A549 (cell line): ENCODE measurements at regions not wholly inside any gene's neighbourhood (a gene's known extent, or its start where the extent isn't known, plus 50 kb on each side); places are given as distances from the start of the nearest gene placed in this dataset.

ENCODE experiments used
- ATAC-seq, 2 experiments: fragments of 200-7000 bp in 1 of 2; fragments of >200 bp in 1 of 2; cut with Nextera tagmentation in 1 of 2; cut with Tn5 transposase in 1 of 2; 3 replicates each; pipeline versions ENCODE4 v1.8.0 to v1.9.1; 2018 to 2020; ENCODE audit warnings: mild to moderate bottlenecking in 1 of 2, moderate library complexity in 1 of 2
- CTCF ChIA-PET: fragments of 300-600 bp; sonication (Branson Sonifier 250); formaldehyde crosslinking; extraction: SDS; loops from one replicate; lab custom pipeline; 2021; ENCODE audit warnings: antibody characterized with exemption, inconsistent platforms; lab: Yijun Ruan, JAX
- POLR2A ChIA-PET: fragments of 350-600 bp; formaldehyde crosslinking; extraction: SDS; loops from one replicate; lab custom pipeline; 2021; ENCODE audit warnings: antibody characterized with exemption, inconsistent platforms; lab: Yijun Ruan, JAX
- DNase-seq, 2 experiments: peaks; one replicate each; pipeline versions ENCODE4 v3.0.0 to v3.0.0-alpha.2; 2011 to 2016; ENCODE audit warnings: low read depth in 1 of 2, low spot score in 1 of 2
- FAIRE-seq: peaks from 2 replicates; lab custom pipeline; 2011; peaks lifted over from hg19 to GRCh38; lab: Jason Lieb, UNC
- H3K27ac ChIP-seq, 2 experiments: fragments of >200 bp; sonication (Bioruptor Twin); formaldehyde crosslinking; 3 replicates each; pipeline ENCODE4 v1.5.1; 2016 to 2017
- H3K4me1 ChIP-seq: fragments of >200 bp; sonication (Bioruptor Twin); formaldehyde crosslinking; 3 replicates; pipeline ENCODE4 v1.6.1; 2016
- H3K4me2 ChIP-seq: fragments of >200 bp; sonication (Bioruptor Twin); formaldehyde crosslinking; 3 replicates; pipeline ENCODE4 v1.6.1; 2016
- H3K4me3 ChIP-seq: fragments of >200 bp; sonication (Bioruptor Twin); formaldehyde crosslinking; 3 replicates; pipeline ENCODE4 v1.5.1; 2016
- H3K9me3 ChIP-seq: fragments of >200 bp; sonication (Bioruptor Twin); formaldehyde crosslinking; 3 replicates; pipeline ENCODE4 v1.6.1; 2016
- CBX8 ChIP-seq: fragments of 200-600 bp; sonication (generic); IDR thresholded peaks from 2 replicates; pipeline ENCODE4 v1.6.1; 2016
- ELK1 ChIP-seq: fragments of 150-350 bp; IDR thresholded peaks from 2 replicates; pipeline ENCODE4 v1.6.1; 2014; ENCODE audit warnings: low read depth, mild to moderate bottlenecking, low read length
- HES2 ChIP-seq: fragments of >200 bp; sonication (Bioruptor Twin); formaldehyde crosslinking; IDR thresholded peaks from 2 replicates; pipeline ENCODE4 v1.6.1; 2016
- HOXA7 ChIP-seq: fragments of 250-450 bp; sonication (Bioruptor Pico); IDR thresholded peaks from 2 replicates; pipeline ENCODE4 v1.5.0; 2020; ENCODE audit warnings: mild to moderate bottlenecking, moderate library complexity
- JUN ChIP-seq, 2 experiments: fragments of >200 bp; sonication (Bioruptor Twin); formaldehyde crosslinking; IDR thresholded peaks; 2 replicates in 1 of 2; 3 replicates in 1 of 2; pipeline ENCODE4 v1.6.1; 2016 to 2017
- JUNB ChIP-seq: fragments of >200 bp; sonication (Bioruptor Twin); formaldehyde crosslinking; IDR thresholded peaks from 2 replicates; pipeline ENCODE4 v1.6.1; 2016
- NPAS2 ChIP-seq: fragments of 250-450 bp; sonication (Bioruptor Pico); IDR thresholded peaks from 2 replicates; pipeline ENCODE4 v1.8.0; 2022; ENCODE audit warnings: mild to moderate bottlenecking, moderate library complexity, borderline replicate concordance
- POLR2A ChIP-seq: IDR thresholded peaks from 2 replicates; pipeline ENCODE4 v1.6.1; 2012; ENCODE audit warnings: mild to moderate bottlenecking, low read length
- RNF2 ChIP-seq: fragments of 200-600 bp; sonication (generic); IDR thresholded peaks from 2 replicates; pipeline ENCODE4 v1.6.1; 2016; ENCODE audit warnings: low read depth, mild to moderate bottlenecking, antibody characterized with exemption, moderate library complexity, borderline replicate concordance
- TFCP2L1 ChIP-seq: fragments of 250-450 bp; sonication (Bioruptor Pico); IDR thresholded peaks from 2 replicates; pipeline ENCODE4 v1.5.0; 2021; ENCODE audit warnings: mild to moderate bottlenecking
- TP53 ChIP-seq: fragments of 250-450 bp; sonication (Bioruptor Pico); IDR thresholded peaks from 2 replicates; pipeline ENCODE4 v1.5.0; 2021; ENCODE audit warnings: mild to moderate bottlenecking, moderate library complexity
- ZSCAN20 ChIP-seq: fragments of 250-450 bp; sonication (Bioruptor Pico); IDR thresholded peaks from 2 replicates; pipeline ENCODE4 v1.8.0; 2022; ENCODE audit warnings: mild to moderate bottlenecking, moderate library complexity
- WGBS: methylation state at CpG from one replicate; pipeline ENCODE4 v1.1.6; 2017; ENCODE audit errors: missing lambda C conversion rate; 5-methylcytosine and 5-hydroxymethylcytosine counted together
- TF ChIP-seq, protein P1 (sequence below): fragments of 250-450 bp; sonication (Bioruptor Pico); IDR thresholded peaks from 2 replicates; pipeline ENCODE4 v1.5.0; 2020; ENCODE audit warnings: low read depth, mild to moderate bottlenecking, moderate library complexity
- TF ChIP-seq, protein P2 (sequence below): fragments of >200 bp; sonication (Bioruptor Twin); formaldehyde crosslinking; IDR thresholded peaks from 3 replicates; pipeline ENCODE4 v1.5.1; 2016

DNA sequence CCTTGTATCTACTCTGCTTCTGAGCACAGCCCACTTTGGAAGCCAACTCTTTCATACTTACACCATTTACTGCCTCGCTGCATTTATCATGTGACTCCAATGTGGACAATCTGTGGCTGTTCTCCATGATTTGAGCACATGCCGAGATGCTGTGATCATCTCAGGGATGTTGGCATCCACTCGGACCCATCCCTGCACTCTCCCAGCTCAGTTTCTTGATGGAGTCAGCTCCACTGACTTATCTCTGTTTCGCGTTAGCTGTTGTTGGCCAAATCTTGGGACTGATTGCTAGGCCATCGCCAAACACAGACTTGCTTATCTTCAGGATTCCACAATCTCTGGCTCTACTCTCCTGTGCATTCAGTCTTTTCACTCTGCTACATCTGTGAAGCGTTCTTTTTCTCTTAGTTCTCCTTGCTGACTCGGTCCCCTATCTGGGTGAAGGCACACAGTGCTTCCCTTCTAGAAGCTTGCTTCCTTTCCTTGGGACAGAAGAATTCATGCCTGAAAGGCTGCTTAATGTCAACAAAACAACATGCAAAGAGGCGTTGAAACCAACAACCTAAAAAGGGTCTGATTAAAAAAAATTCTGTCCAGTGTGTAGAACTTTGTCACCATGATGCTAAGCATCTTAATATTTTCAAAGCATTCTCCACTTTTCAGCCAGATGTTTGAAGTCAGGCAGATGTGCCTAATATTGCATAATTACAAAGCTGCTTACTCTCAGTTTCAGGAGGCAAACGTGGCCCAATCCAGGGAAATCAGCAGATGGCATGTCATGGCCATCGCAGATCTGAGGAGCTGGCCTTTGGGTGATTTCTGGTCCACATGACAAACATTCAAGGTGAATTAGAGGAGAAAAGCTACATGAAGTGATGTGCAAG lies 120.7 kb downstream of the NGF start:
- ATAC-seq (no peak), DNase-seq (no peak), FAIRE-seq (no peak)
- 84% methylated on average over 11 of the region's 11 CpGs for WGBS
- POLR2A ChIA-PET = no interaction called here
- Histone ChIP-seq H3K9me3 (no peaks in the 10 kb centered on the region), H3K4me1 (peaks cover 28% of the 10 kb centered on the region), H3K4me2 (no peak overlapping the region), H3K27ac (peak overlapping the region in 1 of 2 experiments; percentile 80; a peak in 2 of 6 replicates), H3K4me3 (no peak overlapping the region)
- TF ChIP-seq NPAS2 (CRISPR knock-in tag) (no peak), JUNB (no peak), HOXA7 (CRISPR knock-in tag) (no peak)
- CTCF ChIA-PET = interaction anchor here (0.8 to 1.2 kb wide), 3 partner anchors 23 to 253 kb away, joined by 3 to 6 read pairs (median 4); no protein-coding TSS in a partner anchor

DNA sequence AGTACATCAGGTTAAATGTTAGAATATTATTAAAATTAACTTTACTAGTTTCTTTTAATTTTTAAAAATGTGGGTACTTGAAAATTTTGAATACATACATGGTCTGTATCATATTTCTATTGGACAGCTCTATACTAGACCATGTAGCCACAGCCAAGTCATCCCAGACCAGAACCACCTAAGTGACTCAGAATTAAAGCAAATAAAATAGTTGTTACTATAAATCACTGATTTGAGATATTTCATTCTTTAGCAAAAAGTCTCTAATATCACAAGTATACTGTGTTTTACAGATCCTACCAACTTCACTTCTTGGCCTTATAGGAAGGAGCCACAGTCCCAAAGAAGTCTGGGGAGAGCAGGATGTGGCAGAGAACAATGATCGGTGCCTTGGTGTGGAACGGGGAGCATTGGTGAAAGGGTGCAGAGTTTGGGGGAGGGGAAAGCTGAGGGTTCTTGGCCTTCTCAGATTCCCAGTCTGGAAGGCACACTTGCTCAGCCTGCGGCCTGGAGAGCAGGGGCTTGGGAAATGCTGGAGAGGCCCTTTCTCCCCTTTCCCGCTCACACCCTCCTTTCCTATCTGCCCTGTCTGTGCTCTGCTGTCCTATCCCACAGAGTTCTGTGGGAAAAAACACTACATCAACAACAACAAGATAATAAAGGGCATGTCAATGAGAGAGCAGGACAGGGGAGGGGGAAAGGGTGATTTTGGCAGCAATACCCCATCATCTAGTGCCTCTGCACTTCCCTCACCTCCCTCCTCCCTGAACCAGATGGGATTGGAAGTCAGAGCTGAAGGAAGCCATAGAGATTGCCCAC lies 122.1 kb downstream of the NGF start:
- H3K9me3 ChIP-seq = no peaks in the 10 kb centered on the region
- peak overlapping the region; percentile 62 for H3K4me2 ChIP-seq
- TF ChIP-seq TP53 (CRISPR knock-in tag) (no peak), JUNB (peak; percentile 24; the same call in 1 of the 2 replicates)
- ChIA-PET POLR2A (interaction anchor here (0.6 kb wide), 1 partner anchor 118 kb away, joined by 4 read pairs; no protein-coding TSS in a partner anchor), CTCF (no interaction called here)
- peak overlapping the region; percentile 64 to 80; a peak in 5 of 6 replicates for H3K27ac ChIP-seq
- peaks cover 28% of the 10 kb centered on the region for H3K4me1 ChIP-seq
- ATAC-seq (peak in 1 of 2 experiments; percentile 61; a peak in 2 of 6 replicates), FAIRE-seq (no peak), DNase-seq (no peak)
- no peak overlapping the region for H3K4me3 ChIP-seq
- WGBS = 76% methylated on average over 4 of the region's 4 CpGs

GRCh38 chr1:115215110-115215509 lies 122.9 kb downstream of the NGF start:
- no peak overlapping the region for H3K4me3 ChIP-seq
- WGBS = 71% methylated on average over 3 of the region's 3 CpGs
- peak overlapping the region; percentile 62; the same call in 1 of the 3 replicates for H3K4me2 ChIP-seq
- TF ChIP-seq, protein P1, sequence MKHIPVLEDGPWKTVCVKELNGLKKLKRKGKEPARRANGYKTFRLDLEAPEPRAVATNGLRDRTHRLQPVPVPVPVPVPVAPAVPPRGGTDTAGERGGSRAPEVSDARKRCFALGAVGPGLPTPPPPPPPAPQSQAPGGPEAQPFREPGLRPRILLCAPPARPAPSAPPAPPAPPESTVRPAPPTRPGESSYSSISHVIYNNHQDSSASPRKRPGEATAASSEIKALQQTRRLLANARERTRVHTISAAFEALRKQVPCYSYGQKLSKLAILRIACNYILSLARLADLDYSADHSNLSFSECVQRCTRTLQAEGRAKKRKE = no peak
- TF ChIP-seq RNF2 = no peak
- CTCF ChIA-PET = no interaction called here
- peak overlapping the region; percentile 45 to 67; a peak in 4 of 6 replicates for H3K27ac ChIP-seq
- POLR2A ChIA-PET = no interaction called here
- no peaks in the 10 kb centered on the region for H3K9me3 ChIP-seq
- FAIRE-seq = no peak
- no peak for ATAC-seq
- DNase-seq = no peak
- peaks cover 28% of the 10 kb centered on the region for H3K4me1 ChIP-seq

- Histone ChIP-seq H3K27ac (peak overlapping the region in 1 of 2 experiments; percentile 53; a peak in 2 of 6 replicates), H3K4me3 (no peak overlapping the region), H3K9me3 (no peaks in the 10 kb centered on the region), H3K4me1 (peaks cover 28% of the 10 kb centered on the region), H3K4me2 (peak overlapping the region; percentile 28; the same call in 2 of the 3 replicates)
- POLR2A ChIA-PET = no interaction called here
- FAIRE-seq (no peak), ATAC-seq (no peak), DNase-seq (no peak)
- 0% methylated on average over 1 of the region's 1 CpG for WGBS
- no peak for TF ChIP-seq ELK1
- no peak for TF ChIP-seq ZSCAN20 (CRISPR knock-in tag)
- CTCF ChIA-PET = interaction anchor here (1.5 kb wide), 1 partner anchor 21 kb away, joined by 3 read pairs; no protein-coding TSS in a partner anchor
Measured at GRCh38 chr1:115214098-115214497, 124.0 kb downstream of the NGF start.

DNA sequence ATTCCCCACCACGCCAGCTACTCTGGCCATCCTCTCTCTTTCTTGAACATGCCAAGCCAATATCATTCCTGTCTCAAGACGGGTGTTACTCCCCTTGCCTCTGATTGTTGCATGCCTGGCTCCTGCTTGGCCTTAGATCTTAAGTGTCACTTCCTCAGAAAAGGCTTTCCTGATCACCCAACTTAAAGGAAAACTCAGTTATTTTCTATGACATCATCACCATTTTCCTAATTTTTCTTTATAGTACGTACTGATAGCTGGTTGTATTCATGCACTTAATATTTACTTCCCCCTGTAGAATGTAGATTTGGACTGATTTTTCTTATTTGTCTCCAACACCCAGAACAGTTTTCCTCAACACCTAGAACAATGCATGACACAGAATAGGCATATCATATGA lies 123.8 kb upstream of the TSPAN2 start:
- POLR2A ChIA-PET = no interaction called here

More for the DNA sequence above, 123.8 kb upstream of the TSPAN2 start:
- Histone ChIP-seq H3K4me1 (peaks cover 28% of the 10 kb centered on the region), H3K4me2 (no peak overlapping the region), H3K4me3 (no peak overlapping the region), H3K27ac (no peak overlapping the region), H3K9me3 (no peaks in the 10 kb centered on the region)
- CTCF ChIA-PET = interaction anchor here (1.0 kb wide), 1 partner anchor 74 kb away, joined by 3 read pairs; no protein-coding TSS in a partner anchor
- no peak for FAIRE-seq
- no peak for ATAC-seq
- WGBS = 81% methylated on average over 3 of the region's 3 CpGs
- no peak for DNase-seq
- TF ChIP-seq CBX8 (no peak), JUNB (no peak), ZSCAN20 (CRISPR knock-in tag) (no peak), HES2 (no peak), ELK1 (no peak), NPAS2 (CRISPR knock-in tag) (no peak), TFCP2L1 (no peak), JUN (IDR thresholded peaks at IDR 0.05) (no peak), RNF2 (no peak), POLR2A (no peak)
- TF ChIP-seq, protein P2, sequence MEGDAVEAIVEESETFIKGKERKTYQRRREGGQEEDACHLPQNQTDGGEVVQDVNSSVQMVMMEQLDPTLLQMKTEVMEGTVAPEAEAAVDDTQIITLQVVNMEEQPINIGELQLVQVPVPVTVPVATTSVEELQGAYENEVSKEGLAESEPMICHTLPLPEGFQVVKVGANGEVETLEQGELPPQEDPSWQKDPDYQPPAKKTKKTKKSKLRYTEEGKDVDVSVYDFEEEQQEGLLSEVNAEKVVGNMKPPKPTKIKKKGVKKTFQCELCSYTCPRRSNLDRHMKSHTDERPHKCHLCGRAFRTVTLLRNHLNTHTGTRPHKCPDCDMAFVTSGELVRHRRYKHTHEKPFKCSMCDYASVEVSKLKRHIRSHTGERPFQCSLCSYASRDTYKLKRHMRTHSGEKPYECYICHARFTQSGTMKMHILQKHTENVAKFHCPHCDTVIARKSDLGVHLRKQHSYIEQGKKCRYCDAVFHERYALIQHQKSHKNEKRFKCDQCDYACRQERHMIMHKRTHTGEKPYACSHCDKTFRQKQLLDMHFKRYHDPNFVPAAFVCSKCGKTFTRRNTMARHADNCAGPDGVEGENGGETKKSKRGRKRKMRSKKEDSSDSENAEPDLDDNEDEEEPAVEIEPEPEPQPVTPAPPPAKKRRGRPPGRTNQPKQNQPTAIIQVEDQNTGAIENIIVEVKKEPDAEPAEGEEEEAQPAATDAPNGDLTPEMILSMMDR = no peak
